ENCODE measurements at regions not wholly inside any gene's neighbourhood (a gene's known extent, or its start where the extent isn't known, plus 50 kb on each side); places are given as distances from the start of the nearest gene placed in this dataset.
A peak's percentile ranks its signal among the peaks of the same experiment; 100 is the strongest.
"Not testable (repeated sequence)": the region's sequence is repeated elsewhere in the genome, so short reads cannot be mapped to it uniquely, and the experiment has no call there.

DNA sequence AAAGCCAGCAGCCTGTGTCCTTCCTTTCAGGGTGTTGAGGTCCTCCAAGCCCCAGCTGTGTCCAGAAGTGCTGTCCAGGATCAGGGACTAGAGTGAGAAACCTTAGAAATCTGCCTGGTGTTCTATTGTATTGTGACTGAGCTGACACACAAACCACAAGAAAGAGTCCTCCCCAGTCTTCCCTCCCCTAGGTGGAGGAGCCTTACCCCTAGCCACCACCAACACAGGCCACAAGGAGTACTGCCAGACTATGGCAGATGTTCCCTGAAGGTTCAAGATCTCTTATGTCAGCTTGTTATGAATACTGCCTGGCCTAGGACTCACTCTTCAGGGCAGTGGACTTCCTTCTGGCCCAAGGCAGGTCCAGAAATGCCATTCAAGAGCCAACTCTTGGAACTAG lies 514.1 kb upstream of the PITX2 start:
- Histone ChIP-seq H3K9ac (ENCODE audit: low read length in 3 of 3) (no peak overlapping the region), H3K4me1 (ENCODE audit: control insufficient read depth in 2 of 3, insufficient read depth in 2 of 3, low read depth in 1 of 3, low read length in 3 of 3) (no peaks in the 10 kb centered on the region), H3K36me3 (ENCODE audit: control insufficient read depth in 2 of 3, insufficient read depth in 3 of 3, low read length in 3 of 3) (no peaks in the 10 kb centered on the region), H3K4me3 (ENCODE audit: low read length in 3 of 3) (no peak overlapping the region), H3K27me3 (ENCODE audit: control insufficient read depth, insufficient read depth, low read length) (no peaks in the 10 kb centered on the region), H3K9me3 (ENCODE audit: control insufficient read depth in 2 of 3, insufficient read depth in 1 of 3, low read length in 3 of 3) (peaks cover 0 to 2% (median 0%) of the 10 kb centered on the region in 3 donors), H3K27ac (ENCODE audit: low read depth in 2 of 2, low read length in 2 of 2) (no peak overlapping the region)
- TF ChIP-seq, protein P1, sequence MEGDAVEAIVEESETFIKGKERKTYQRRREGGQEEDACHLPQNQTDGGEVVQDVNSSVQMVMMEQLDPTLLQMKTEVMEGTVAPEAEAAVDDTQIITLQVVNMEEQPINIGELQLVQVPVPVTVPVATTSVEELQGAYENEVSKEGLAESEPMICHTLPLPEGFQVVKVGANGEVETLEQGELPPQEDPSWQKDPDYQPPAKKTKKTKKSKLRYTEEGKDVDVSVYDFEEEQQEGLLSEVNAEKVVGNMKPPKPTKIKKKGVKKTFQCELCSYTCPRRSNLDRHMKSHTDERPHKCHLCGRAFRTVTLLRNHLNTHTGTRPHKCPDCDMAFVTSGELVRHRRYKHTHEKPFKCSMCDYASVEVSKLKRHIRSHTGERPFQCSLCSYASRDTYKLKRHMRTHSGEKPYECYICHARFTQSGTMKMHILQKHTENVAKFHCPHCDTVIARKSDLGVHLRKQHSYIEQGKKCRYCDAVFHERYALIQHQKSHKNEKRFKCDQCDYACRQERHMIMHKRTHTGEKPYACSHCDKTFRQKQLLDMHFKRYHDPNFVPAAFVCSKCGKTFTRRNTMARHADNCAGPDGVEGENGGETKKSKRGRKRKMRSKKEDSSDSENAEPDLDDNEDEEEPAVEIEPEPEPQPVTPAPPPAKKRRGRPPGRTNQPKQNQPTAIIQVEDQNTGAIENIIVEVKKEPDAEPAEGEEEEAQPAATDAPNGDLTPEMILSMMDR (IDR thresholded peaks at IDR 0.05; ENCODE audit: borderline replicate concordance, extremely low read depth, insufficient read depth) = no peak
- no peak for DNase-seq
- no peak for FAIRE-seq
- intact Hi-C loops (cut with DNase I) = no loop called here

DNA sequence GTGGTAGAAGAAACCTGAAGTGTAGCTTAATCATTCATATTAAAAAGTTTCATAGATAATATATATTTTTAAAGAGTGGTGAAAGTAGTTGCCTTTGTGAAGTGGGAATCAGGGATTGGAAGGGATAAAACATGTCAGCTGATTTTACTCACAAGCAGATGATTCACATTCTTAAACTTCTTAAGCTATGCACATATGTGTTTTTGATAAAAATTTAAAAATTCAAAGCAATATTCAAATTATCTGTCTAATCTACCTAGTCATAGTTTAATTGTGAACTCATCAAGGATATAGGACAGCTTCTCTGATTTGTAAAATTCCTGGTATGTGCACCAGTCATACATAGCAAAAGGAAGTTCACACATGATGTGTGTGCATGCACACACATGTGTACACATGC lies 520.6 kb upstream of the PITX2 start:
- H3K4me3 ChIP-seq (ENCODE audit: low read length in 3 of 3) = no peak overlapping the region
- DNase-seq (no peak), FAIRE-seq (no peak)
- H3K27ac ChIP-seq (ENCODE audit: low read depth in 2 of 2, low read length in 2 of 2) = no peak overlapping the region
- H3K4me1 ChIP-seq (ENCODE audit: control insufficient read depth in 2 of 3, insufficient read depth in 2 of 3, low read depth in 1 of 3, low read length in 3 of 3) = no peaks in the 10 kb centered on the region
- TF ChIP-seq, protein P1 (IDR thresholded peaks at IDR 0.05; ENCODE audit: borderline replicate concordance, extremely low read depth, insufficient read depth) = no peak
- intact Hi-C loops (cut with DNase I) = no loop called here
- H3K36me3 ChIP-seq (ENCODE audit: control insufficient read depth in 2 of 3, insufficient read depth in 3 of 3, low read length in 3 of 3) = no peaks in the 10 kb centered on the region
- H3K9ac ChIP-seq (ENCODE audit: low read length in 3 of 3) = no peak overlapping the region
- H3K9me3 ChIP-seq (ENCODE audit: control insufficient read depth in 2 of 3, insufficient read depth in 1 of 3, low read length in 3 of 3) = peaks cover 0 to 2% (median 0%) of the 10 kb centered on the region in 3 donors
- H3K27me3 ChIP-seq (ENCODE audit: control insufficient read depth, insufficient read depth, low read length) = no peaks in the 10 kb centered on the region

DNA sequence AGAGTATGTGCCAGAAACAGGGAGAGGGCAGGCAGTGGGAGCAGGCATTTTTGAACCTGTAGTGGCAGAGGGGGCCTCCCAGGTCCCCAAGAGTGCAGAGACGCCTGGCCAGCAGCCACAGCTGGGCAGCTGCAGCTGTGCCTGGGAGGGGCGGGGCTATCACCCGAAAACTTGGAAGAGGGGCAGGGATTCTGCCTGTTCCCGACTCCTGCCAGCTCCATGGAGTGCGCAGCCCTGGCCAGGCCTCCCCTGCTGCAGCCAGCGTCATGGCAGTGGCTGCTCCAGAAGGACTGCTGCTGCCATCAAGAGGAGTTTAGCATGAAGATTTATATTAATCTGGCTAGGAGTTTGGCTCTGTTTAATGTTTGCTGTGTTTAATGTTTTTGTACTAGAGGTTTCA lies 532.1 kb upstream of the PITX2 start:
- intact Hi-C loops (cut with DNase I) = no loop called here
- TF ChIP-seq, protein P1 (IDR thresholded peaks at IDR 0.05; ENCODE audit: borderline replicate concordance, extremely low read depth, insufficient read depth) = no peak
- H3K4me3 ChIP-seq (ENCODE audit: low read length in 3 of 3) = no peak overlapping the region
- DNase-seq (peak in 1 of 5 donors; percentile 46), FAIRE-seq (no peak)
- H3K9me3 ChIP-seq (ENCODE audit: control insufficient read depth in 2 of 3, insufficient read depth in 1 of 3, low read length in 3 of 3) = no peaks in the 10 kb centered on the region
- H3K27ac ChIP-seq (ENCODE audit: low read depth in 2 of 2, low read length in 2 of 2) = no peak overlapping the region
- H3K27me3 ChIP-seq (ENCODE audit: control insufficient read depth, insufficient read depth, low read length) = no peaks in the 10 kb centered on the region
- H3K9ac ChIP-seq (ENCODE audit: low read length in 3 of 3) = no peak overlapping the region
- no peaks in the 10 kb centered on the region for H3K36me3 ChIP-seq (ENCODE audit: control insufficient read depth in 2 of 3, insufficient read depth in 3 of 3, low read length in 3 of 3)
- no peaks in the 10 kb centered on the region for H3K4me1 ChIP-seq (ENCODE audit: control insufficient read depth in 2 of 3, insufficient read depth in 2 of 3, low read depth in 1 of 3, low read length in 3 of 3)

DNA sequence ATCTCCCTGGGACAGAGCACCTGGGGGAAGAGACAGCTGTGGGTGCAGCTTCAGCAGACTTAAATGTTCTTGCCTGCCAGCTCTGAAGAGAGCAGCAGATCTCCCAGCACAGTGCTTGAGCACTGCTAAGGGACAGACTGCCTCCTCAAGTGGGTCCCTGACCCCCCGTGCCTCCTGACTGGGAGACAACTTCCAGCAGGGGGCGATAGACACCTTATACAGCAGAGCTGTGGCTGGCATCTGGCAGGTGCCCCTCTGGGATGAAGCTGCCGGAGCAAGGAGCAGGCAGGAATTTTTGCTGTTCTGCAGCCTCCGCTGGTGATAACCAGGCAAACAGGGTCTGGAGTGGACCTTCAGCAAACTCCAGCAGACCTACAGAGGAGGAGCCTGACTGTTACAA lies 541.7 kb upstream of the PITX2 start:
- intact Hi-C loops (cut with DNase I); H3K9me3 ChIP-seq (ENCODE audit: control insufficient read depth in 2 of 3, insufficient read depth in 1 of 3, low read length in 3 of 3); H3K9ac ChIP-seq (ENCODE audit: low read length in 3 of 3); H3K4me1 ChIP-seq (ENCODE audit: control insufficient read depth in 2 of 3, insufficient read depth in 2 of 3, low read depth in 1 of 3, low read length in 3 of 3); H3K36me3 ChIP-seq (ENCODE audit: control insufficient read depth in 2 of 3, insufficient read depth in 3 of 3, low read length in 3 of 3); FAIRE-seq; H3K27ac ChIP-seq (ENCODE audit: low read depth in 2 of 2, low read length in 2 of 2); H3K4me3 ChIP-seq (ENCODE audit: low read length in 3 of 3); H3K27me3 ChIP-seq (ENCODE audit: control insufficient read depth, insufficient read depth, low read length): not testable (repeated sequence)
- peak in 1 of 5 donors; percentile 55 for DNase-seq
